RWPE1 (cell line): ENCODE measurements at regions not wholly inside any gene's neighbourhood (a gene's known extent, or its start where the extent isn't known, plus 50 kb on each side); places are given as distances from the start of the nearest gene placed in this dataset.

Experiments used
- CTCF ChIA-PET: fragments of 350-600 bp; sonication (Branson Sonifier 250); formaldehyde crosslinking; extraction: SDS; loops from one replicate; lab custom pipeline; 2021; lab: Yijun Ruan, JAX
- POLR2A ChIA-PET: fragments of 400-600 bp; formaldehyde crosslinking; extraction: SDS; loops from one replicate; lab custom pipeline; 2020; ENCODE audit warnings: antibody characterized with exemption; ENCODE audit not compliant: low non-redundant PET; lab: Yijun Ruan, JAX
- DNase-seq: peaks from one replicate; pipeline ENCODE4 v3.0.0; 2012; ENCODE audit warnings: low spot score
- H3K27ac ChIP-seq: fragments of 450-650 bp; 2 replicates; pipeline ENCODE4 v1.5.1; 2017
- CTCF ChIP-seq: fragments of 450-650 bp; conservative IDR thresholded peaks from 2 replicates; pipeline ENCODE4 v1.5.1; 2017; ENCODE audit warnings: low read depth, mild to moderate bottlenecking

GRCh38 chr9:109588415-109588814, 90.3 kb upstream of the PTPN3 start:
- no peak for TF ChIP-seq CTCF
- no peak overlapping the region for H3K27ac ChIP-seq
- no peak for DNase-seq
- ChIA-PET CTCF (no interaction called here), POLR2A (no interaction called here)

GRCh38 chr9:109590966-109591365, 92.9 kb upstream of the PTPN3 start:
- CTCF ChIA-PET: interaction anchor here (0.5 kb wide), 1 partner anchor 221 kb away, joined by 3 read pairs; no protein-coding TSS in a partner anchor
- DNase-seq: no peak
- H3K27ac ChIP-seq: no peak overlapping the region
- POLR2A ChIA-PET: no interaction called here
- TF ChIP-seq CTCF: no peak

GRCh38 chr9:109591691-109592090, 93.6 kb upstream of the PTPN3 start:
- POLR2A ChIA-PET: no interaction called here
- CTCF ChIA-PET: interaction anchor here (0.5 to 0.8 kb wide), 3 partner anchors 17 to 461 kb away, joined by 3 to 5 read pairs (median 3); no protein-coding TSS in a partner anchor
- no peak overlapping the region for H3K27ac ChIP-seq
- no peak for TF ChIP-seq CTCF
- DNase-seq: no peak

GRCh38 chr9:109593612-109594011, 95.5 kb upstream of the PTPN3 start:
- no peak for TF ChIP-seq CTCF
- no peak overlapping the region for H3K27ac ChIP-seq
- POLR2A ChIA-PET: no interaction called here
- CTCF ChIA-PET: no interaction called here
- DNase-seq: no peak

- no peak for DNase-seq
- no peak overlapping the region for H3K27ac ChIP-seq
- ChIA-PET POLR2A (no interaction called here), CTCF (interaction anchor here (0.6 kb wide), 2 partner anchors 25 to 256 kb away, joined by 3 to 4 read pairs; no protein-coding TSS in a partner anchor)
- no peak for TF ChIP-seq CTCF
Observed at GRCh38 chr9:109597496-109597895, 99.4 kb upstream of the PTPN3 start.

- no peak for TF ChIP-seq CTCF
- no peak for DNase-seq
- CTCF ChIA-PET: no interaction called here
- H3K27ac ChIP-seq: no peak overlapping the region
- POLR2A ChIA-PET: no interaction called here
Observed at GRCh38 chr9:109599131-109599530, 101.0 kb upstream of the PTPN3 start.
